B cell (primary cell): ENCODE measurements at regions not wholly inside any gene's neighbourhood (a gene's known extent, or its start where the extent isn't known, plus 50 kb on each side); places are given as distances from the start of the nearest gene placed in this dataset.

Experiments
- EZH2 ChIP-seq: IDR thresholded peaks from 2 replicates; pipeline ENCODE4 v1.6.1; 2012; ENCODE audit warnings: borderline replicate concordance, low read depth, mild to moderate bottlenecking, moderate library complexity, low read length; ENCODE audit not compliant: insufficient read depth, poor library complexity, severe bottlenecking
- TF ChIP-seq, protein P1 (sequence below): fragments of 200-600 bp; IDR thresholded peaks from one replicate; pipeline ENCODE4 v1.8.0; 2022; ENCODE audit warnings: antibody characterized with exemption, mild to moderate bottlenecking

DNA sequence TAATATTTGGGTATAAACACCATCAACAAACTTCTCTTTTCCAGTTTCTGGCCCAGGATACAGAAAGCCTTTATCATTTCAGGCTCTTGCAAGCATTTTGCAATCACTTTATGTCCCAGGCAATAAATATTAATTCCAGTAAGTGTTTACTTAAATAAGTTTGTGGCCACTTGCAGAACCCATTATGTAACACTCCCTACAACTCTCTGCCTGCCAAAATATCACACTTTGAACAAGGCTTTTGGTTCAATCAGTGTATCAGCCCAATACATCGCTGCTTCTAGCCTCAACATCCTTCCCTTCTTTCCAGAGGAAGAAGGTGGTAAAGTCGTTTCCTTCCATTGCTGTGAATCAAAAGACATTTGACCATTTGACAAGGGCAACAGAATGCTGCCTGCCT lies 203.0 kb upstream of the USP25 start:
- TF ChIP-seq, protein P1, sequence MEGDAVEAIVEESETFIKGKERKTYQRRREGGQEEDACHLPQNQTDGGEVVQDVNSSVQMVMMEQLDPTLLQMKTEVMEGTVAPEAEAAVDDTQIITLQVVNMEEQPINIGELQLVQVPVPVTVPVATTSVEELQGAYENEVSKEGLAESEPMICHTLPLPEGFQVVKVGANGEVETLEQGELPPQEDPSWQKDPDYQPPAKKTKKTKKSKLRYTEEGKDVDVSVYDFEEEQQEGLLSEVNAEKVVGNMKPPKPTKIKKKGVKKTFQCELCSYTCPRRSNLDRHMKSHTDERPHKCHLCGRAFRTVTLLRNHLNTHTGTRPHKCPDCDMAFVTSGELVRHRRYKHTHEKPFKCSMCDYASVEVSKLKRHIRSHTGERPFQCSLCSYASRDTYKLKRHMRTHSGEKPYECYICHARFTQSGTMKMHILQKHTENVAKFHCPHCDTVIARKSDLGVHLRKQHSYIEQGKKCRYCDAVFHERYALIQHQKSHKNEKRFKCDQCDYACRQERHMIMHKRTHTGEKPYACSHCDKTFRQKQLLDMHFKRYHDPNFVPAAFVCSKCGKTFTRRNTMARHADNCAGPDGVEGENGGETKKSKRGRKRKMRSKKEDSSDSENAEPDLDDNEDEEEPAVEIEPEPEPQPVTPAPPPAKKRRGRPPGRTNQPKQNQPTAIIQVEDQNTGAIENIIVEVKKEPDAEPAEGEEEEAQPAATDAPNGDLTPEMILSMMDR, result no peak
- TF ChIP-seq EZH2, result no peak
